H1 (cell line): ENCODE measurements at regions not wholly inside any gene's neighbourhood (a gene's known extent, or its start where the extent isn't known, plus 50 kb on each side); places are given as distances from the start of the nearest gene placed in this dataset.

Source experiments
- CTCF ChIA-PET: fragments of 300-600 bp; sonication (Branson Sonifier 250); formaldehyde crosslinking; loops from one replicate; lab custom pipeline; 2021; ENCODE audit not compliant: partially characterized antibody; lab: Charles Lee
- POLR2A ChIA-PET: fragments of 300-600 bp; sonication (Branson Sonifier 250); formaldehyde crosslinking; loops from one replicate; lab custom pipeline; 2021; ENCODE audit warnings: inconsistent platforms; ENCODE audit not compliant: partially characterized antibody; lab: Charles Lee
- DNase-seq, 2 experiments: peaks; one replicate each; pipeline versions ENCODE4 v3.0.0 to v3.0.0-alpha.2; 2010 to 2022; ENCODE audit warnings: low spot score in 2 of 2, low read depth in 1 of 2, mixed read lengths in 1 of 2
- FAIRE-seq: peaks from 2 replicates; lab custom pipeline; 2011; peaks lifted over from hg19 to GRCh38; lab: Jason Lieb, UNC
- H2AFZ ChIP-seq: 2 replicates; pipeline ENCODE4 v1.8.1; 2012; ENCODE audit warnings: low read length, inconsistent platforms
- H2AK5ac ChIP-seq: 2 replicates; pipeline ENCODE4 v1.6.1; 2013; ENCODE audit warnings: low read depth, low read length
- H2BK120ac ChIP-seq: replicated peaks from 2 replicates; pipeline ENCODE3; 2013; ENCODE audit warnings: low read depth, low read length, inconsistent platforms
- H2BK12ac ChIP-seq: 2 replicates; pipeline ENCODE4 v1.6.1; 2013; ENCODE audit warnings: low read depth, low read length
- H2BK15ac ChIP-seq: 2 replicates; pipeline ENCODE4 v1.6.1; 2013; ENCODE audit warnings: low read length
- H2BK20ac ChIP-seq: 2 replicates; pipeline ENCODE4 v1.6.1; 2013; ENCODE audit warnings: low read length
- H2BK5ac ChIP-seq: 2 replicates; pipeline ENCODE4 v1.6.1; 2013; ENCODE audit warnings: low read depth, low read length
- H3K14ac ChIP-seq: 2 replicates; pipeline ENCODE4 v1.6.1; 2013; ENCODE audit warnings: inconsistent platforms; ENCODE audit not compliant: insufficient read length
- H3K18ac ChIP-seq: 2 replicates; pipeline ENCODE4 v1.6.1; 2013; ENCODE audit warnings: low read length; ENCODE audit errors: extremely low read depth
- H3K23ac ChIP-seq: 2 replicates; pipeline ENCODE4 v1.6.1; 2013; ENCODE audit warnings: inconsistent platforms; ENCODE audit not compliant: insufficient read length
- H3K23me2 ChIP-seq: 2 replicates; pipeline ENCODE4 v1.6.1; 2013; ENCODE audit warnings: low read depth, low read length
- H3K27ac ChIP-seq: 2 replicates; pipeline ENCODE4 v1.6.1; 2011; ENCODE audit warnings: low read depth, low read length, inconsistent platforms
- H3K27me3 ChIP-seq, 4 experiments: replicated peaks in 1 of 4; 1 replicate in 1 of 4; 2 replicates in 3 of 4; pipeline versions ENCODE4 v1.6.1 to v1.8.1; 2011 to 2013; ENCODE audit warnings: low read length in 3 of 4, mild to moderate bottlenecking in 3 of 4, inconsistent platforms in 2 of 4, mixed read lengths in 2 of 4, moderate library complexity in 1 of 4; ENCODE audit not compliant: control insufficient read depth in 3 of 4, insufficient read depth in 3 of 4; ENCODE audit errors: extremely low read depth in 1 of 4
- H3K36me3 ChIP-seq, 4 experiments: 2 replicates each; pipeline versions ENCODE4 v1.6.1 to v1.8.1; 2011 to 2013; ENCODE audit warnings: mild to moderate bottlenecking in 4 of 4, low read length in 3 of 4, moderate library complexity in 2 of 4, control low read depth in 1 of 4, inconsistent platforms in 1 of 4; ENCODE audit not compliant: insufficient read depth in 4 of 4, control insufficient read depth in 2 of 4
- H3K4ac ChIP-seq: replicated peaks from 2 replicates; pipeline ENCODE3; 2013; ENCODE audit warnings: low read length, low read depth, mixed read lengths, inconsistent platforms; ENCODE audit not compliant: insufficient read length
- H3K4me1 ChIP-seq, 4 experiments: replicated peaks in 1 of 4; 1 replicate in 1 of 4; 2 replicates in 3 of 4; pipeline versions ENCODE4 v1.6.1 to v1.8.1; 2011 to 2013; ENCODE audit warnings: low read length in 3 of 4, inconsistent platforms in 2 of 4, mixed read lengths in 1 of 4; ENCODE audit not compliant: insufficient read depth in 4 of 4, control insufficient read depth in 3 of 4
- H3K4me2 ChIP-seq, 2 experiments: 2 replicates each; pipeline versions ENCODE4 v1.6.1 to v1.8.1; 2011 to 2013; ENCODE audit warnings: low read depth in 2 of 2, low read length in 2 of 2, control low read depth in 1 of 2, inconsistent platforms in 1 of 2, mild to moderate bottlenecking in 1 of 2; ENCODE audit not compliant: insufficient read depth in 1 of 2
- H3K4me3 ChIP-seq, 4 experiments: fragments of 200-600, 300-600 bp in 1 of 4; sonication (generic), shearing (Covaris generic), sonication (Bioruptor Twin) in 1 of 4; 2 replicates each; pipeline versions ENCODE4 v1.5.1 to v1.8.1; 2011 to 2016; ENCODE audit warnings: low read length in 4 of 4, low read depth in 3 of 4, control low read depth in 2 of 4, inconsistent platforms in 2 of 4, mild to moderate bottlenecking in 2 of 4, mixed read lengths in 1 of 4, moderate library complexity in 1 of 4; ENCODE audit not compliant: insufficient read depth in 2 of 4; ENCODE audit errors: extremely low read depth in 1 of 4
- H3K56ac ChIP-seq: replicated peaks from 2 replicates; pipeline ENCODE3; 2013; ENCODE audit warnings: low read depth, mild to moderate bottlenecking, mixed read lengths, low read length, inconsistent platforms; ENCODE audit not compliant: insufficient read length
- H3K79me1 ChIP-seq: 2 replicates; pipeline ENCODE4 v1.6.1; 2013; ENCODE audit warnings: low read depth, low read length, control low read depth
- H3K79me2 ChIP-seq, 2 experiments: 2 replicates each; pipeline versions ENCODE4 v1.6.1 to v1.8.1; 2012 to 2013; ENCODE audit warnings: low read length in 2 of 2, mild to moderate bottlenecking in 2 of 2, inconsistent platforms in 1 of 2; ENCODE audit not compliant: insufficient read depth in 2 of 2, control insufficient read depth in 1 of 2
- H3K9ac ChIP-seq, 4 experiments: replicated peaks in 1 of 4; 1 replicate in 1 of 4; 2 replicates in 3 of 4; pipeline versions ENCODE4 v1.6.1 to v1.8.1; 2011 to 2013; ENCODE audit warnings: low read depth in 3 of 4, low read length in 3 of 4, control low read depth in 2 of 4, mild to moderate bottlenecking in 2 of 4, moderate library complexity in 2 of 4, inconsistent platforms in 1 of 4; ENCODE audit errors: extremely low read depth in 1 of 4
- H3K9me3 ChIP-seq, 2 experiments: 2 replicates each; pipeline versions ENCODE4 v1.6.1 to v1.8.1; 2012 to 2013; ENCODE audit warnings: mild to moderate bottlenecking in 2 of 2, moderate library complexity in 2 of 2, control low read depth in 1 of 2, inconsistent platforms in 1 of 2, low read depth in 1 of 2, low read length in 1 of 2, mixed read lengths in 1 of 2; ENCODE audit not compliant: insufficient read depth in 2 of 2
- H4K20me1 ChIP-seq, 2 experiments: replicated peaks in 1 of 2; 2 replicates each; pipeline versions ENCODE3 to v1.8.1; 2011 to 2013; ENCODE audit warnings: inconsistent platforms in 2 of 2, low read length in 2 of 2, mild to moderate bottlenecking in 1 of 2; ENCODE audit not compliant: insufficient read depth in 2 of 2, control insufficient read depth in 1 of 2
- H4K5ac ChIP-seq: 2 replicates; pipeline ENCODE4 v1.6.1; 2013; ENCODE audit warnings: low read length, low read depth, mixed read lengths, inconsistent platforms; ENCODE audit not compliant: insufficient read length
- H4K8ac ChIP-seq: 2 replicates; pipeline ENCODE4 v1.8.0; 2013; ENCODE audit warnings: mild to moderate bottlenecking, moderate library complexity, low read length, inconsistent platforms; ENCODE audit not compliant: insufficient read depth; ENCODE audit errors: extremely low read depth
- H4K91ac ChIP-seq: replicated peaks from 2 replicates; pipeline ENCODE3; 2013; ENCODE audit warnings: low read length, mixed read lengths, inconsistent platforms; ENCODE audit not compliant: insufficient read length
- BCL11A ChIP-seq, 2 experiments: IDR thresholded peaks; one replicate each; pipeline ENCODE4 v1.6.1; 2011; ENCODE audit warnings: low read depth in 2 of 2, low read length in 2 of 2, mild to moderate bottlenecking in 2 of 2
- CEBPB ChIP-seq: IDR thresholded peaks from 2 replicates; pipeline ENCODE4 v1.6.1; 2012; ENCODE audit warnings: low read depth, low read length
- CHD2 ChIP-seq: IDR thresholded peaks from 2 replicates; pipeline ENCODE4 v1.6.1; 2012; ENCODE audit warnings: low read length, improper control_type of control experiment
- FOSL1 ChIP-seq: IDR thresholded peaks from 2 replicates; pipeline ENCODE4 v1.6.1; 2011; ENCODE audit warnings: mild to moderate bottlenecking, low read depth, low read length, moderate library complexity; ENCODE audit not compliant: insufficient read depth
- GTF2F1 ChIP-seq: IDR thresholded peaks from 2 replicates; pipeline ENCODE4 v1.6.1; 2012; ENCODE audit warnings: low read depth, low read length, improper control_type of control experiment, borderline replicate concordance
- JUN ChIP-seq: IDR thresholded peaks from 2 replicates; pipeline ENCODE4 v1.6.1; 2011; ENCODE audit warnings: low read depth, mild to moderate bottlenecking, improper control_type of control experiment, low read length
- SP2 ChIP-seq: IDR thresholded peaks from 2 replicates; pipeline ENCODE4 v1.6.1; 2012; ENCODE audit warnings: mild to moderate bottlenecking, low read length, inconsistent platforms
- SUZ12 ChIP-seq: fragments of 200-600 bp; sonication (generic); IDR thresholded peaks from 2 replicates; pipeline ENCODE4 v1.6.1; 2012; ENCODE audit warnings: mild to moderate bottlenecking, inconsistent platforms, low read length, moderate library complexity, mixed read lengths
- TEAD4 ChIP-seq: IDR thresholded peaks from 2 replicates; pipeline ENCODE4 v1.6.1; 2012; ENCODE audit warnings: low read depth, low read length, inconsistent platforms, mixed read lengths
- ZNF274 ChIP-seq: IDR thresholded peaks from 2 replicates; pipeline ENCODE4 v1.7.0; 2012; ENCODE audit warnings: low read length, borderline replicate concordance; ENCODE audit errors: extremely low read depth
- WGBS, 2 experiments: shearing (Covaris generic) in 1 of 2; methylation state at CpG; one replicate each; pipeline versions ENCODE4 v1.1.6 to v1.1.7; 2013 to 2015; ENCODE audit warnings: low lambda C conversion rate in 2 of 2, mixed read lengths in 2 of 2, inconsistent platforms in 1 of 2, low coverage in 1 of 2, missing lambda C conversion rate in 1 of 2; ENCODE audit not compliant: insufficient replicate concordance in 2 of 2, insufficient coverage in 1 of 2, insufficient read length in 1 of 2; ENCODE audit errors: extremely low coverage in 1 of 2, missing lambda C conversion rate in 1 of 2; 5-methylcytosine and 5-hydroxymethylcytosine counted together
- TF ChIP-seq, protein P1 (sequence below): IDR thresholded peaks from 2 replicates; pipeline ENCODE4 v1.6.1; 2011; ENCODE audit warnings: low read depth, mild to moderate bottlenecking, low read length; ENCODE audit not compliant: insufficient read depth
- TF ChIP-seq, protein P2 (sequence below): IDR thresholded peaks from 2 replicates; pipeline ENCODE4 v1.6.1; 2012; ENCODE audit warnings: low read length, inconsistent platforms

DNA sequence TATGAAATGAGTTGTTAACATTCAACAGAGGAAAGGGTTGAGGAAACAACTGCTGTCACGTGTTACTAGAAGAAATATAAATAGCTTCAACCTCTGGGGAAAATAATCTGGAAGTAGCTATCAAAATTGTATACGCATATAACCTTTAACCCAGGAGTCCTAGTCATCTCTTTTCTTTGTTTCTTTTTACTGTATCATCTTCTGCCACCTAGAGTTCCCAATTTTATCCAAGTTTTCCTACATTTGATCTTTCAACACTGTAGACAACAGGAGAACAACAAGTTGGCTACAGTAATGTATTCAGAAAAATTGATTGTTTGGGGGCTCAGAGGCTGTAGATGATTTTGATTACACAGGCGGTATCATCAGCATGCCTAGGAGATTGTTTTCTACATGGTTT is 453.7 kb downstream of the FSCB start:
- Histone ChIP-seq H3K4me1 (0 out of 7 replicates have a peak, but pooled peaks cover 0 to 2% (median 0%) of the 10 kb centered on the region in 4 experiments), H3K4ac (no peak overlapping the region), H4K20me1 (no peaks in the 10 kb centered on the region), H3K79me2 (no peaks in the 10 kb centered on the region), H2AK5ac (no peak overlapping the region), H3K27ac (no peak overlapping the region), H3K27me3 (no peaks in the 10 kb centered on the region), H3K18ac (no peak overlapping the region), H4K91ac (no peak overlapping the region), H2BK5ac (no peak overlapping the region), H2BK12ac (no peak overlapping the region), H4K5ac (no peak overlapping the region), H3K23ac (no peak overlapping the region), H2BK15ac (no peak overlapping the region), H3K9me3 (no peaks in the 10 kb centered on the region), H3K9ac (no peak overlapping the region), H2AFZ (no peak overlapping the region), H3K79me1 (no peaks in the 10 kb centered on the region), H3K4me3 (no peak overlapping the region), H3K23me2 (no peaks in the 10 kb centered on the region), H4K8ac (no peak overlapping the region), H2BK120ac (no peak overlapping the region), H3K36me3 (no peaks in the 10 kb centered on the region), H3K4me2 (no peak overlapping the region), H3K56ac (no peak overlapping the region), H3K14ac (no peak overlapping the region), H2BK20ac (no peak overlapping the region)
- 98% methylated on average over 3 of the region's 3 CpGs; no CpG with 5 or more reads in 1 of the 2 experiments for WGBS, 2 experiments
- TF ChIP-seq GTF2F1 (no peak), SP2 (no peak), CEBPB (no peak), TEAD4 (no peak), FOSL1 (no peak), JUN (no peak), CHD2 (no peak), ZNF274 (no peak), SUZ12 (no peak), BCL11A (IDR thresholded peaks at IDR 0.05; ENCODE audit: low read depth in 2 of 2, low read length in 2 of 2) (no peak)
- TF ChIP-seq, protein P1, sequence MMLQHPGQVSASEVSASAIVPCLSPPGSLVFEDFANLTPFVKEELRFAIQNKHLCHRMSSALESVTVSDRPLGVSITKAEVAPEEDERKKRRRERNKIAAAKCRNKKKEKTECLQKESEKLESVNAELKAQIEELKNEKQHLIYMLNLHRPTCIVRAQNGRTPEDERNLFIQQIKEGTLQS: no peak
- TF ChIP-seq, protein P2, sequence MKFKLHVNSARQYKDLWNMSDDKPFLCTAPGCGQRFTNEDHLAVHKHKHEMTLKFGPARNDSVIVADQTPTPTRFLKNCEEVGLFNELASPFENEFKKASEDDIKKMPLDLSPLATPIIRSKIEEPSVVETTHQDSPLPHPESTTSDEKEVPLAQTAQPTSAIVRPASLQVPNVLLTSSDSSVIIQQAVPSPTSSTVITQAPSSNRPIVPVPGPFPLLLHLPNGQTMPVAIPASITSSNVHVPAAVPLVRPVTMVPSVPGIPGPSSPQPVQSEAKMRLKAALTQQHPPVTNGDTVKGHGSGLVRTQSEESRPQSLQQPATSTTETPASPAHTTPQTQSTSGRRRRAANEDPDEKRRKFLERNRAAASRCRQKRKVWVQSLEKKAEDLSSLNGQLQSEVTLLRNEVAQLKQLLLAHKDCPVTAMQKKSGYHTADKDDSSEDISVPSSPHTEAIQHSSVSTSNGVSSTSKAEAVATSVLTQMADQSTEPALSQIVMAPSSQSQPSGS: no peak
- FAIRE-seq: no peak
- ChIA-PET CTCF (no interaction called here), POLR2A (no interaction called here)
- DNase-seq: no peak
